RWPE1 (cell line): ENCODE measurements at regions not wholly inside any gene's neighbourhood (a gene's known extent, or its start where the extent isn't known, plus 50 kb on each side); places are given as distances from the start of the nearest gene placed in this dataset.

Experiments
- CTCF ChIA-PET: fragments of 350-600 bp; sonication (Branson Sonifier 250); formaldehyde crosslinking; extraction: SDS; loops from one replicate; lab custom pipeline; 2021; lab: Yijun Ruan, JAX
- POLR2A ChIA-PET: fragments of 400-600 bp; formaldehyde crosslinking; extraction: SDS; loops from one replicate; lab custom pipeline; 2020; ENCODE audit warnings: antibody characterized with exemption; ENCODE audit not compliant: low non-redundant PET; lab: Yijun Ruan, JAX
- DNase-seq: peaks from one replicate; pipeline ENCODE4 v3.0.0; 2012; ENCODE audit warnings: low spot score
- H3K27ac ChIP-seq: fragments of 450-650 bp; 2 replicates; pipeline ENCODE4 v1.5.1; 2017
- CTCF ChIP-seq: fragments of 450-650 bp; conservative IDR thresholded peaks from 2 replicates; pipeline ENCODE4 v1.5.1; 2017; ENCODE audit warnings: low read depth, mild to moderate bottlenecking

- TF ChIP-seq CTCF, result no peak
- DNase-seq, result no peak
- H3K27ac ChIP-seq, result peak overlapping the region; percentile 72
- CTCF ChIA-PET, result interaction anchor here (1.4 kb wide), 2 partner anchors 9 to 338 kb away, joined by 3 to 4 read pairs; no protein-coding TSS in a partner anchor
- POLR2A ChIA-PET, result interaction anchor here (0.7 kb wide), 1 partner anchor 609 kb away, joined by 3 read pairs; no protein-coding TSS in a partner anchor
Measured at GRCh38 chr21:41620982-41621381, 113.0 kb upstream of the TMPRSS2 start.

GRCh38 chr21:41620541-41620940 lies 112.6 kb upstream of the TMPRSS2 start:
- POLR2A ChIA-PET, result no interaction called here
- CTCF ChIA-PET, result interaction anchor here (0.5 to 1.4 kb wide), 2 partner anchors 337 kb away, joined by 3 read pairs; no protein-coding TSS in a partner anchor
- DNase-seq, result no peak
- TF ChIP-seq CTCF, result no peak
- H3K27ac ChIP-seq, result peak overlapping the region; percentile 72

GRCh38 chr21:41616031-41616591 lies 108.2 kb upstream of the TMPRSS2 start:
- ChIA-PET CTCF (interaction anchor here (0.6 kb wide), 1 partner anchor 72 kb away, joined by 6 read pairs; no protein-coding TSS in a partner anchor), POLR2A (no interaction called here)
- peak overlapping the region; percentile 100 for H3K27ac ChIP-seq
- no peak for DNase-seq
- no peak for TF ChIP-seq CTCF

GRCh38 chr21:41615613-41616012 lies 107.7 kb upstream of the TMPRSS2 start:
- H3K27ac ChIP-seq, result peak overlapping the region; percentile 100
- ChIA-PET CTCF (no interaction called here), POLR2A (no interaction called here)
- TF ChIP-seq CTCF, result no peak
- DNase-seq, result peak; percentile 72

- ChIA-PET CTCF (no interaction called here), POLR2A (no interaction called here)
- no peak for DNase-seq
- no peak for TF ChIP-seq CTCF
- peak overlapping the region; percentile 100 for H3K27ac ChIP-seq
Measured at GRCh38 chr21:41614511-41614910, 106.6 kb upstream of the TMPRSS2 start.

- no peak for TF ChIP-seq CTCF
- ChIA-PET CTCF (interaction anchor here (0.6 to 2.5 kb wide), 19 partner anchors 9 to 504 kb away, joined by 3 to 41 read pairs (median 5); partner anchors contain the start of gene RIPK4), POLR2A (interaction anchor here (0.9 kb wide), 1 partner anchor 19 kb away, joined by 3 read pairs; no protein-coding TSS in a partner anchor)
- peak overlapping the region; percentile 100 for H3K27ac ChIP-seq
- no peak for DNase-seq
Measured at GRCh38 chr21:41613533-41613909, 105.6 kb upstream of the TMPRSS2 start.
